Stimulated activated CD8-positive, alpha-beta memory T cell treated with anti-CD3 and anti-CD28 coated beads, Interleukin-15, amount 100 ng/mL, for 48 hours (primary cell): ENCODE measurements at regions not wholly inside any gene's neighbourhood (a gene's known extent, or its start where the extent isn't known, plus 50 kb on each side); places are given as distances from the start of the nearest gene placed in this dataset.
"Not testable (repeated sequence)": the region's sequence is repeated elsewhere in the genome, so short reads cannot be mapped to it uniquely, and the experiment has no call there.

Experiments used
- DNase-seq, 2 donors: peaks; one replicate each; pipeline ENCODE4 v3.0.0-alpha.2; 2020; ENCODE audit warnings: low read depth in 2 of 2

GRCh38 chr15:96807361-96807760, 476.9 kb downstream of the NR2F2 start:
- no peak for DNase-seq

DNA sequence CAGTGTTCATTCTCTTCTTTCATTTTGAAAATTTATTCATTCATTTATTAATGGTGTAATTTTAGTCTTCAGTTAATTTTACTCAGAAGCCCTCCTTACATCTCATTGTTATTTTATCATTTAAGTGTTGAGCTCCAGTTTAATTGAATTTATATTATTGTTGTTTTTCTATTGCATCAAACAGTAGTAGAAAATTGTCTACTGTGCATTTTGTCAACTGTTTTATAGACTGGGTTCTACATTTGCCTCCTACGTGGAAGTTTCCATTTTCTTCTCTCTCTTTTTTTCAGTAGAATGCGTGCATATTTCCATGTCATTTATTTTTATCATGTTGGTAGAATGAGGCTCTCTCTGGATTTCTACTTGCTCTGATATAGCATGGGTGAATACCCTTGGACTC, 487.4 kb downstream of the NR2F2 start:
- DNase-seq, result no peak

GRCh38 chr15:96818861-96819260, 488.4 kb downstream of the NR2F2 start:
- DNase-seq, result no peak

DNA sequence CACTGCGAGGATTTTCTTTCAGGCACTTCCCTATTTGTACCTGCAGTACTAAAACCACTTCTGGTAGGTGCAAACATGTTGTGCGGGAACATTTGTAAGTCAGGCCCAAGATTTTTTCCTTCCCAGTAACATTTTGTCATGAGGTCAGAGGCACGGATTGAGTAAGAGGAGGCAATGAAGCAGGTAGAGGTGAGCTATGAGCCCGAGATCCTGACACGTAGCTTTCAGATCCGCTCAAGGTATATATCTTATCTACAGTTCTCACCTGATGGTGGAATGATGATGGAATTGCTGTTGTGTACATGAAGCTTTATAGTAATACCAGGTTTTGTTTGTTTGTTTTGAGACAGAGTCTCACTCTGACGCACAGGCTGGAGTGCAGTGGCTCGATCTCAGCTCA, 497.5 kb downstream of the NR2F2 start:
- no peak for DNase-seq

DNA sequence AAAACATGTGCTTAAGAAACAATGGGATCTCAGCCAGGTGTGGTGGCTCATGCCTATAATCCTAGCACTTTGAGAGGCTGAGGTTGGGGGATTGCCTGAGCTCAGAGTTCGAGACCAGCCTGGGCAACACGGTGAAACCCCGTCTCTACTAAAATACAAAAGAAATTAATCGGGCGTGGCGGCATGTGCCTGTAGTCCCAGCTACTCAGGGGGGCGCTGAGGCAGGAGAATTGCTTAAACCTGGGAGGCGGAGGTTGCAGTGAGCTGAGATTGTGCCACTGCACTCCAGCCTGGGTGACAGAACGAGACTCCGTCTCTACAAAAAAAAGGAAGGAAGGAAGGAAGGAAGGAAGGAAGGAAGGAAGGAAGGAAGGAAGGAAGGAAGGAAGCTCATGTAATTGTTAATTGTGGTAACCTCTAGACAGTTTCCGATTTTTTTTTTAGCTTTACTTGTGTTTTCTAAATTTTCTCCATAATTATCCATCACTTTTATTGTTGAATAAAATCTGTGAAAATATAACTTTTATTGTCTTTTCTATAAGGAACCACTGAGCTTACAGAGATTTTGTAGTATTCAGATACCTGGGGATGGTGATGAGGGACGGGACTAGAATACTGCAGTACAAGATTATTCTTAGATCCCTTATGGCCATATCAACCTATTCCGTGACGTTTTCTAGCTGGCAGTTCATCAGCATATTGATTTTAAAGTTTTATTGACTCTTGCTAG, 506.9 kb downstream of the NR2F2 start:
- DNase-seq, result no peak

DNA sequence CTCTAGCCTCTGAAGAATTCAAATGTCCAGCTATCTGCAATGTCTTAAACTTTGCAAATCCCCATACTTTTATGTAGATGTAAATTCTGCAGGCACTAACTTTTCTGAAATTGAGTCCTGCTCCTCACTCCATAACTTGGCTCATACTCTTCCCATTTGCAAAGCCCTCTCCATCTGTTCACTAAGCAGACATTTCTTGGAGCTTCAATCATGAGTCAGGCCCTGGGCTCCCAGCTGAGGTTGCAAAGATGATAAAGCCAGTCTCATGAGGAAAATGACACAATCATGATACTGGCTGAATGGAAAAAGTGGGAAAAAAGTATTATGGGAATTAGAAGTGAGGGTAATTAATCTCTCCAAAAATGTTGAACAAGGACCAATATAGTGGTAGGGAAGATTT, 507.6 kb downstream of the NR2F2 start:
- no peak for DNase-seq

DNA sequence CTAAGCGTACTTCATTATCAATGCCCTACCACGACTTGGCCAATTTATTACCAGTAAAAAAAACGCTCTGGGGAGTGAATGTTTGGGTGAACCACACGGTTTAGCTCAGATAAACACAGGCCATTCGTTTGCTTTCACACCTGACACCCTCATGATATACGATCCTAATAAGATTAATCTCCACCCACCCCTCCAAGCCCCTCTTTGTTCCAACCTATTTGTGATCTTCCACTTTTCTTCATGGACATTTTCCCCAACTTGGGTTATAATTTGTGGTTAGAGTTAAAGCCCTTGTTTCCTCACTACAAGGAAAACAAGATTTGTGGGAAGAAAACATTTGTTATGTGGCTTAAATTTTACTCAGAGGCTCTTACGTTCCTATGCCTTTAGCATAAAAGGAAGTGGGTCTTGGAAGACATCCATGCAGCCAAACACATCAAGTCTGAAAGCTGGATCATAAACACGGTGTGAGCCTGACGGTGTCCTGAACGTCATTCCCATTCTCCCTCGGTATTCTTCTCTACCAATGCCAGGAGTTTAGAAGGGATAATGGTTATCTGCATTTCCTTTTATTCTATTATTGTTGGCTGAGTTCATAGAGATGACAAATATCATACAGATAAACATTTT, 518.9 kb downstream of the NR2F2 start:
- no peak for DNase-seq

DNA sequence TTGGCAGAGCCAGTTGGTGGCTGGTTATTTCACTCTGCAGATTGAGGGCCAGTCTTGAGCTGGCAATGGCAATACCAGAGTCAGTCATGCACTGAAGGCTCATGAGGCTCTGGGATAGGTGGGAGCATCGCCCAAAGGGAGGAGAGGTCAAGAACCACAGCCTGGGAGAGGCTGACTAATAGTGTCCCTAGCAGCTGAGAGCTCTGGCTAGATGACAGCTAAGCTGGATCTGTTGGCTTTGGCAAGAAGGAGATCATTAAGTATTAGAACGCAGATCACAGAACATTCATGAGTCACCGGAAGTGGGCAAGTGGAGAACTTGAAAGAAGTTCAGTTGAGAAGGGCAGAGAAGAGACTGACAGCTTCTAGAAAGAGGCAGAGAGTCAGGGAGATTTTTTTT, 521.1 kb downstream of the NR2F2 start:
- DNase-seq, result no peak

DNA sequence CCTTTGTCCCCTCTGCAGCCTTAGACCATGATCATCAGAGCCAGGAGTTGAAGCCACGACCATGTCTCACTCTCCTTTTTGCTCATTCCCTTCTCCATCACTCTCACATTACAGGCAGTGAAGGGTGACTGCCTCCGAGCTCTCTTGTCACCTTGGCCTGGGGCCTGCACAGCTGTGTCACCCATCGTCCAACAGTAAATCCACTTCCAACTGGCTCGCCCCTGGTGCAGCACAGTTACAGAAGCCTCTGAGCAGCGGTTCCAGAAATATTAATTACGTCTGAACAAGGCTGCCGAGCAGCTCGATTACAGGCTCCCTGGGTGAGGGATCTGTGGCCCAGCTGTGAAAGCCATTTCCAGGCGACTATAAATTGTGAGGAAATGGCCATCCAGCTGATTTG, 528.2 kb downstream of the NR2F2 start:
- DNase-seq, result no peak

- DNase-seq, result no peak
Measured at GRCh38 chr15:96860741-96861140, 530.2 kb downstream of the NR2F2 start.

GRCh38 chr15:96867992-96868391, 537.5 kb downstream of the NR2F2 start:
- DNase-seq, result no peak

DNA sequence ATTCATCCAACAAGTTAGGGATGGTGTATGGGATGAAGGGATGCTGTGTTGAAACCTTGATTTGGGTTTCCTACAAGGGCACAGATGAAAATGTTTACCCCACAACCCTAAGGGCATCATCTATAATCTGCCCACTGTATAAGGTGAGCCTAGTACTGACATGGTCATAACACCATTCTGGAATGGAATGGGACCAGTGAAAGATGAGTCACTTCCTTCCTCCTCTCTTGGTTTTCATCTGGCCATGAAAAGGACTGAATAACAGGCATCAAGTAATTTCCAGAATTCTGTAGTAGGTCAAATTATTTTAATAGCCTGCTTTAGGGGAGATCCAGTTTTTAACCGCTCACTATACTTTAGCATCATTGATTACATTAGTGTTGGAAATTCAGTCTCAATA, 538.6 kb downstream of the NR2F2 start:
- DNase-seq, result no peak

DNA sequence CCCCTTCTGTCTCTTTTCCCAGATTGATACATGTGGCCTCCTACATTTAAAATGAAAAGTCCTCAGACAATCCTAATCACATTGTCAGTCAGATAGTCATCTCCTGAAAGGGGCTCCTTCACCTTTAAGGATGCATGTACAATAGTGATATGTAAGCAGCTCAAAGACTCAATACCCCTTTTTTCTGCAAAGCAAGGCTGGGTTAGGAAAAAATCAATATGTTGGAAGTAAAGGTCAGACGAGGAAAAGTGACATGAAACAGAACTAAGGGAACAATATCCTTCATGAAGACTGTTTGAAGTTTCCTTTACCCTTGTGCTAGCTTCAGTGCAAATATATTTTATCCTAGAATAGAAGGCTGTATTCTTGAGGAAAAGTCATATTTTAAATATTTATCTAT, 539.3 kb downstream of the NR2F2 start:
- no peak for DNase-seq

DNA sequence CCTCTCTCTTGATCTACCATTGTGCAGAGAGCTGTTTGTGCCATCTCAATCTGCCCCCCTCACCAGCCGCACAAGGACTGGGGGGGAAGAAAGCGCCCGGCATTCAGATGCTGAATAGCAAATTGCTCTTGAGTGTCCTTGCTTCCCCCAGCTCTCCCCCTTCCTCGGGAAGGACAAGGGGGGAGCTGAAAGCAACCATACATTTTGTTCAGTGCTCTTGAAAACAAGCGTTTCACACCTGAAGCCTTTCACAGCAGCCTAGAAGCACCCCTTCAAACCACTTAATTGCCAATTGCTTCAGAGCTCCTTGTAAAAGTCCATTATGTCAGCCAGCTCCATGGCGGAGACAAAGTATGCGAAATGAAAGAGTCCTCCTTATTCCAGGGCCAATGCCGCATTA, 540.1 kb downstream of the NR2F2 start:
- DNase-seq, result no peak

DNA sequence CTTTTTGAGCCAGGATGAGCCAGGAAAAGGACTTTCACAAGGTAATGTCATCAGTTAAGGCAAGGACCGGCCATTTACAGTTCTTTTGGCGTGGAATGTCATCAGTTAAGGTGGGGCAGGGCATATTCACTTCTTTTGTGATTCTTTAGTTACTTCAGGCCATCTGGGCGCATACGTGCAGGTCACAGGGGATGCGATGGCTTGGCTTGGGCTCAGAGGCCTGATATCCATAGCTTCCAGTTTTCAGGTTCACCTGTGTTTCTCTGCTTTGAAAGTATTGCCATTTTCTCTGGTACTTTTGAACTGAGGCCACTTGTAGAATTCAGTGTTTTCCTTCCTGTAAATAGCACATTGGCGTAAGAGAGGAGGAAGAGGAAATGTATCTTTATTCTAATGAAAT, 546.9 kb downstream of the NR2F2 start:
- DNase-seq, result not testable (repeated sequence)

DNA sequence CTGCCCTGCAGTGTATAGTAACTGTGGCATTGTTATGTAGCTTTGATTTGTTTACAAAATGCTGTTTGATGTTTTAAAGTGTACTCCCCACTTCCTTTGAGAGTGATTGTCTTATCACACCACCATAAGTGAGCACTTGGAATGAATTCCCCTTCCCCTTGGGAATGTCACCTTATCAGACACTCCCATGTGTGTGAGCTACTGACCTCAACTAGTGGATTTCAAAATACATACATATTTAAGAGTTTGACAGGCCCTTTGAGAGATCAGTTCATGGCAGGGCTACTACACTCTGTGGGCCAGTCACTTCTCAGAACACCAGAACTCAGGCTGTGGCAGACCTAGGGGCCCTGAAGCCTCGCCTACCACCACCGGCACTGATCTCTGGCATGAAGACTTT, 547.6 kb downstream of the NR2F2 start:
- no peak for DNase-seq

DNA sequence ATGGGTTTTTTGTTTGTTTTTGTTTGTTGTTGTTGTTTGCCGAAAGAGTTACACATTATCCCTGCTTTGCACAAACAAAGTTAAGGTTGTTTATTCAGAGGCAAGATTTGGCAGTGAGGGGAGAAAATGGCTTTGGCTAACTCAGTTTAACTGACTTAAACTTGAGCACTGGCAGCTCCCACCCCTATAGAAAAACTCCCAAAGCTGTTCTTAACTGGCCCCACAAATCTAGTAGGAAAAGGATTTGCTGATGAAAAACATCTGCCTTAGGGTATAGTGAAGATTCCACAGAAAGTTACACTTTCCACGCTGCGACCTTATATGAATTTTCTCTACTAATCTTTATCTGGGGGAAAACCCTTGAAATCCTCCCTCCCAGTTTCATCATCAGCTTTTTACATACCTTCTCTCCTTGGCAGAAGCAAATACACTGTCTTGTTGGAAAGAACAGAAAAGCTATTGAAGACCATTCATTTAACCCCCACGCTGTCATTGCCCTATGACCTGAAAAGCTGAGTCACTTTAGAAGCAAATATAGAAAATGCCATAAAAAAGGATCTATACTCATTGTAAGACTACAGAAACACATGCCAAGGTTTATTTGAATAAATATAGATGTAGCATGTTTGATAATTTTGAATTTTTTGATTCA, 551.7 kb downstream of the NR2F2 start:
- no peak for DNase-seq

- no peak for DNase-seq
Measured at GRCh38 chr15:96887730-96888129, 557.2 kb downstream of the NR2F2 start.

- DNase-seq, result no peak
Measured at GRCh38 chr15:96888764-96889163, 558.3 kb downstream of the NR2F2 start.

DNA sequence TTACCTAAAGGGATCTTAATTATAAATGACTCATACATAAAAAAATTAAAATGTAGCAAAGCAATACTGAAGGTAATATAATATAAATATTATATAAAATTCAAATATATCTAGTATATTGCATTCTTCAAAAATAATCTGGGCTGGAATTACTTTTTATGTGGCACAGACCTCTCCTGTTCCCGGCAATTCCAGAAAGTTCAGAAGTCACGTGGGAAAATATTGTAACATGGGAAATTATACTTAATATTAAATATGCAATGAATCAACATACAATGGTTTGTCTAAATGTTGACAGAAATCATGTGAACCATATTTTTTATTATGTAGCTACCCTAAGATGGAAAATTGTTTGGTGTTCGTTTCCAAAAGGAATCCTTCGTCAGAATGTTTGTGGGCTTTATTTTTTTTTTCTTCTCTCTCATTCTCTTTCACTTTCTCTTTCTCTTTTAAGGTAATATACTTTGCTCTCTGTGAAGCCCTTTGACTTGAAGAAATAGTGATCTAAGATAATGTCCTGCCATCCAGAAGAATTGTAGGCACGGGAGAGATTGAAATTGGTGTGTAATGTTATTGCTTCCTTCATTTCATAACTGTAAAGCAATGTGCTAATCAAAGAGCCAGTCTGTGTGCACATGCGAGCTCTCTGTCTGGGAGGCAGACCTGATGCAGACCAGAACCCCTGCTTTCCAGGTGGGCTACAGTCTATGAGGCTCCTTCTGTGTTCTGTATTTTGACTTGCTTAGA, 559.4 kb downstream of the NR2F2 start:
- no peak for DNase-seq

DNA sequence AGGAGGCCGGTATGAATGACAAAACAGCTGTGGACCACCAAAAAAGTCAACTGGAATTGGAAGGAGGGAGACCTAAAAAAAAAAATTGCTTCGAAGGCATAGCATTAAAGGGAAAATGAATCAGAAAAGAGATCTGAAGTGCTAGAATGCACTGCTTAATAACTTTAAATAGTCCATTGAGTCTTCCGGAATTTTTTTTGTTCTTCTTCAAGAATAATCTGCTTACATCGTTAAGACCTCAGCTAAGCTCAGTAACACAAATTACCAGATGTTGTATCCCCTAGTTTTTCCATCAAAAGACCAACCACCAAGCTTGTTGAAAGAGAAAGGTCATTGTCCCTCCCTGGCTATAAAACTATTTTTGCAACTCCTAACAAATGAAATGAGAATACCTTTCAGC, 560.5 kb downstream of the NR2F2 start:
- no peak for DNase-seq

GRCh38 chr15:96893159-96893906, 562.8 kb downstream of the NR2F2 start:
- DNase-seq, result no peak
